ENCODE measurements at regions not wholly inside any gene's neighbourhood (a gene's known extent, or its start where the extent isn't known, plus 50 kb on each side); places are given as distances from the start of the nearest gene placed in this dataset.

GRCh38 chr5:100731768-100732167 is 171.3 kb downstream of the ST8SIA4 start:
- TF ChIP-seq CTCF (IDR thresholded peaks at IDR 0.05; ENCODE audit: insufficient read depth, low read length, poor library complexity, severe bottlenecking) (no peak), EZH2phosphoT487 (conservative IDR thresholded peaks at IDR 0.05; ENCODE audit: low read length) (no peak)
